Fibroblast of pulmonary artery (primary cell): ENCODE measurements at regions not wholly inside any gene's neighbourhood (a gene's known extent, or its start where the extent isn't known, plus 50 kb on each side); places are given as distances from the start of the nearest gene placed in this dataset.
A peak's percentile ranks its signal among the peaks of the same experiment; 100 is the strongest.

Source experiments
- DNase-seq: peaks from one replicate; pipeline ENCODE4 v3.0.0-alpha.2; 2010; ENCODE audit warnings: low read depth
- H3K4me3 ChIP-seq: replicated peaks from 2 replicates; pipeline ENCODE4 v1.5.1; 2011; ENCODE audit warnings: low read depth, mild to moderate bottlenecking, control low read depth, low read length, moderate library complexity
- TF ChIP-seq, protein P1 (sequence below): IDR thresholded peaks from 2 replicates; pipeline ENCODE4 v1.5.1; 2011; ENCODE audit warnings: mild to moderate bottlenecking, control low read depth, low read length, inconsistent platforms; ENCODE audit errors: missing control alignments

DNA sequence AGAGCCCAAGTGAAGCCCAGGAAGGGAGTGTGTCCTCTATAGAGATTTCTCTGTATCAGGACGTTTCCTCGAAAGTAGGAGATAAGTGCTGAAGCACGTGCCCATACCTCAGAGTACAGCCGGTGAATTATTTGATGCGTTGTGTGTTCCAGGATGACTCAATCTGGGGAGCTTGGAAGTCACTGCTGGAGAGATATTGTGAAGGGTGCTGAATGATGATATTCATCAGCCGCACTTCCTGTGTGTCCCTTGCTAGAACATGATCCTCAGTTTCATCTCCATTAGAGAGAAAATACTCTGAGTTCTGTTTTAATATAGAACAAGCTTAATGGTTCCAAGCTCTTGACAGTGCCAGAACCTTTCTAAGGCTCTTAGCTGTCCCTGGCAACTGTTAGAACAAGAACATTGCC, 402.3 kb upstream of the ADAMTSL1 start:
- TF ChIP-seq, protein P1, sequence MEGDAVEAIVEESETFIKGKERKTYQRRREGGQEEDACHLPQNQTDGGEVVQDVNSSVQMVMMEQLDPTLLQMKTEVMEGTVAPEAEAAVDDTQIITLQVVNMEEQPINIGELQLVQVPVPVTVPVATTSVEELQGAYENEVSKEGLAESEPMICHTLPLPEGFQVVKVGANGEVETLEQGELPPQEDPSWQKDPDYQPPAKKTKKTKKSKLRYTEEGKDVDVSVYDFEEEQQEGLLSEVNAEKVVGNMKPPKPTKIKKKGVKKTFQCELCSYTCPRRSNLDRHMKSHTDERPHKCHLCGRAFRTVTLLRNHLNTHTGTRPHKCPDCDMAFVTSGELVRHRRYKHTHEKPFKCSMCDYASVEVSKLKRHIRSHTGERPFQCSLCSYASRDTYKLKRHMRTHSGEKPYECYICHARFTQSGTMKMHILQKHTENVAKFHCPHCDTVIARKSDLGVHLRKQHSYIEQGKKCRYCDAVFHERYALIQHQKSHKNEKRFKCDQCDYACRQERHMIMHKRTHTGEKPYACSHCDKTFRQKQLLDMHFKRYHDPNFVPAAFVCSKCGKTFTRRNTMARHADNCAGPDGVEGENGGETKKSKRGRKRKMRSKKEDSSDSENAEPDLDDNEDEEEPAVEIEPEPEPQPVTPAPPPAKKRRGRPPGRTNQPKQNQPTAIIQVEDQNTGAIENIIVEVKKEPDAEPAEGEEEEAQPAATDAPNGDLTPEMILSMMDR: no peak
- no peak overlapping the region for H3K4me3 ChIP-seq
- peak; percentile 9 for DNase-seq

DNA sequence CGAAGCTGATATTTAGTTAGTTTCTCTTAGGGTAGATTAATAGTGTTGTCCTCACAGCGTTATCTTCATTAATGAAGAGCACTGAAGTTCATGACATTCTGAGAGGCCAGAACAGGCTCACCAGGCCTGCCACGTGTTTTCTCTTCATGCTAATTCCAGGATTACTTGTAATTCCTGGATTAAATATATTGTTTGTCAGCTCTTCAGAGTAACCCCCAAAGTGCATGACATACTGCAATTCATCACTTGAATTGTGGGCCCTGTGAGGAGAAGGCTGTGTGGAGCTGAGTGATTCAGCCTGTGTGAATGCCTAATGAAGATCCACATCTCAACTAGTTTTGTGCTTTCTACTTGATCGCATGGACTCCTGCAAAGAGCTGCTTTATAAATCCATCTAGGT, 401.0 kb upstream of the ADAMTSL1 start:
- no peak overlapping the region for H3K4me3 ChIP-seq

DNA sequence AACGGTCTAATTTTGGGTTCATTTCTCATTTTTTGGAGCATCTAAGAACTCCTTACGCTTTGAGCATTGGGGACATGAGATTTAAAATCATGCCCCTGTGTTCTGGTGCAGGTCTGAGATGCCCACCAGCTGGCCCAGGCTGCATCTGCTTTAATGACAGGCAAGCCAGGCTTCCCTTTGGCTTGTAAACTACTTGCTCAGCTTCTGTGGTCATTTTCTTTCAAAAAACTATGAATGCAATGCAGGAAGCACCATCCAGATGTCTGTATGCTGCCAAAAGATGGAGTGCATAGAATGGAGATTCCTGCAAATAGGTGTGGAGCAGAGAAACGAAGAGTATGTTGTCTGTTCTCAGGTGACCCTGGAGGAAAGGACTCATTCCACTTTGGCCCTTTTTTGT, 399.9 kb upstream of the ADAMTSL1 start:
- no peak for DNase-seq
- H3K4me3 ChIP-seq: no peak overlapping the region
- TF ChIP-seq, protein P1: no peak

More for the DNA sequence above, 401.0 kb upstream of the ADAMTSL1 start:
- TF ChIP-seq, protein P1: no peak
- DNase-seq: no peak

DNA sequence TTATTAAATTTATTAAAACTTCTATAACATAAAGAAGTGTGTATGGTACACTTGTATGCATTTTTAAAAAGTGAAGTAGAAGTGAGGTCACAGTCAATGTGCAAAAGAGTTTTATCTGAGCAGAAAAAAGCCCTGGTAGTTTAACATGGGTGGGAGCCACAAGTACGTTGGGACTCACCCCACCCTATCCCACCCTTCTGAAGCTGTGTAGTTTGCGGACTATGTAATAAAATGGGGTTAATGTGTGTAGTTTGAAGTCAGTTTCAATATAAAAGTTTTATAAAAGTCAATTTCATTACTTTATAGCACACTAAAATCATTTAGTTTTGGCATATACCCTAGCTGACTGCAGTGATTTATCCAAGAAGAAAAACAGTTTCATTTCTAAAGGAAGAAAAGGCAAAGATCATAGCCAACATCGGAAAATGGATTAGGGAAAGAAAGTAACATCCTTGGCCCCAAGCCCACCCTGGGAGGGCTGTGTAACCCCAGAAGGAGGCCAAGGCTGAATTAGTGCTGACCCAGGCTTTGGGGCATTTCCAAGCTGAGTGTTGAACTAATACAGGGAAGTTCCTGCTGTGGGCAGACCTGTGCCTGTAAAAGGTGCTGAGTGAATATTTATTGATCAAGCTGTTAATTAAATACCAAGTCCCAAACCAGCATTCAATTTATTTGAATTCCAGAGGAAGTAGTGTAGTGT, 398.6 kb upstream of the ADAMTSL1 start:
- TF ChIP-seq, protein P1: no peak
- no peak for DNase-seq
- no peak overlapping the region for H3K4me3 ChIP-seq

DNA sequence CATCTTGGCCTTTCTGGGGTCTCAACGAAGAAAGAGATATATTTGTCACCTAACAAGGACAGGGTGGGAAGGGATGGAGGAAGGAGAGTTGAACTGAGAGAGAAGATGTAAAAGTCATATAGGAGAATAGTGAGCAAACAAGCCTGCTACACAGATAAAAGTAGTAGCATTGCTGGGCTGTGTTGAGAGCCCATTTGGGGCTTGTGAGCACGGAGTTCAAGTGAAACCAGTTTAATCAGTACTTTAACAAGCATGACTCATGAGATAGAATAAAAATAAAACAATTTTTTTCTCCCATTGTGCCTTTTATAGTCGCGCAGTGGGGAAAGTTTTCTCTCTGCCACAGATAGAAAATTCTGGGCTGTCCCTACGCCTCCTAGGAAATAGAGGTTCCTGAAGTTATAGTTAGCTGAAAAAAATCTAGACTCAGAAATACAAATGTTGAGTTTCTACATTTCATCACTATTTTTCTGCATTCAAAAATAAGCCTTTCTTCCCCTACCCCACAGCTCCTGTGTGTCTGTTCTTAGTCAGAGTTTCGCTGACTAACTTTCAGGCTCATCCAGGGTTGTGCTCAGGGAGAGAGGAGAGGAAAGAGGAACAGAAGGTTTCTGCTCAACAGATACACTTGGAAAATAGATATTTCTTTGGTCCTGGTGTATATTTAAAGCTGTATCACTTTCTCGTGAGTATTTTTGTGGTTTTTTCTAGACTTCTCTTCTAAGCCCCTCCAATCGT, 395.8 kb upstream of the ADAMTSL1 start:
- DNase-seq: no peak
- TF ChIP-seq, protein P1: no peak
- H3K4me3 ChIP-seq: no peak overlapping the region

DNA sequence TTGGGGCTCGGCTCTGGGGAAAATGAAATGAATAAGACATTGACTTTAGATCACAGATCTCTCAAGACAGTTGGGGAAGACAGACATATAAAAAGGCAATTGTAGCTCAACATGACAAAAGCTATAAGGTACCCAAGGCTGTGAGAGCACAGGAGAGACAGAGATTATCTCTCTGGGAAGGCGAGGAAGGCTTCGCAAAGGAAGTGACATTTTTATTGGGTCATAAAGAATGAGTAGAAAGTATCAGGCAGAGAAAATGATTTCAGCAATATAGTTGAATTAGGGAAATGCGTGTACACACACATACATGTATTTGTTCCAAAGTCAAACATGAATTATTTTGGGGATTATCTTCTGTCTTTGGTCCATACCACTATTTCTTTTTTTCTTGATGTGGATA, 381.8 kb upstream of the ADAMTSL1 start:
- TF ChIP-seq, protein P1: no peak
- no peak for DNase-seq
- no peak overlapping the region for H3K4me3 ChIP-seq
